NCI-H526 treated with DMSO at 0.1 percent for 48 hours (cell line): ENCODE measurements at regions not wholly inside any gene's neighbourhood (a gene's known extent, or its start where the extent isn't known, plus 50 kb on each side); places are given as distances from the start of the nearest gene placed in this dataset.

Source experiments
- DNase-seq: peaks from one replicate; lab custom pipeline; 2025; lab: John Stamatoyannopoulos, UW

- DNase-seq, result no peak
These were observed 505.5 kb downstream of the GALR1 start for GRCh38 chr18:77755187-77755586.

- no peak for DNase-seq
These were observed 511.7 kb downstream of the GALR1 start for GRCh38 chr18:77761332-77761731.

GRCh38 chr18:77762014-77762413 lies 512.4 kb downstream of the GALR1 start:
- no peak for DNase-seq

DNA sequence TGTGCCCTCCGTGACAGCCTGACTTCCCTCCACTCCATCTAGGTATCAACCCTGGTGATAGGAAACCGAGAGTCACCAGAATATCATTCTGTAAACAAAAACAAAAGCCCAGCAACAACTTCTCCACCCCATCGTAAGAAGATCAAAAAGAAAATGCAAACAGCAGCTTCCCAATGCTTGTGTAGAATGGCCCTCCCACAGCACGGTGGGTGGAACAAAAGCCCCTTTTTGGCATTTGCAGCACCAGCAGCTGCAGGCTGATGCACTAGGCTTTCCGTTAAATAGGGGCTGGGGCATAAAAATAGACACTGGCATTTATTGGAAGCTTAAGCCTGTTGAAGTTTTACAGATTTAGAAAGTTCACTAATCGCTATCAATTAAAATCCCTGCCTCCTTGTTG lies 513.0 kb downstream of the GALR1 start:
- no peak for DNase-seq

GRCh38 chr18:77763530-77764145 lies 514.0 kb downstream of the GALR1 start:
- DNase-seq, result no peak

DNA sequence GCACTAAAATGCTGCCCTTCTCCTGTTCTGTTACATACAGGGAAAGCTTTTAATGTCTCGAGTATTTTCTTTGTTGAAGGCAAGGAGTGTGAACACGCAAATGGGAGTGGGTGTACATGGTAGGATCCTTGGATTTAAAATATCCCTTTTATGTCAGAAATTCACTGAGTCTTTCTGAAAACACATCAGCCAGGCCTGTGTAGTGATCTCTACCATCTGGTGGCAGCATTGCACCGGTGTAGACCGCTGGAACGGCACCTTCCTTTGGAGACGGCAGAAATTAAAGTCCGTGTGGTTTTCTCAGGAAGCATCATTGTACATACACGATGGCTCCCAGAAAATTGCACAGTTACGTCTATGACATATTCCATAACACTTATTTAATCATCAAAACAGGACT lies 515.8 kb downstream of the GALR1 start:
- DNase-seq, result peak; percentile 13

- DNase-seq, result no peak
These were observed 516.8 kb downstream of the GALR1 start for GRCh38 chr18:77766421-77766820.

GRCh38 chr18:77772177-77772576 lies 522.5 kb downstream of the GALR1 start:
- no peak for DNase-seq

DNA sequence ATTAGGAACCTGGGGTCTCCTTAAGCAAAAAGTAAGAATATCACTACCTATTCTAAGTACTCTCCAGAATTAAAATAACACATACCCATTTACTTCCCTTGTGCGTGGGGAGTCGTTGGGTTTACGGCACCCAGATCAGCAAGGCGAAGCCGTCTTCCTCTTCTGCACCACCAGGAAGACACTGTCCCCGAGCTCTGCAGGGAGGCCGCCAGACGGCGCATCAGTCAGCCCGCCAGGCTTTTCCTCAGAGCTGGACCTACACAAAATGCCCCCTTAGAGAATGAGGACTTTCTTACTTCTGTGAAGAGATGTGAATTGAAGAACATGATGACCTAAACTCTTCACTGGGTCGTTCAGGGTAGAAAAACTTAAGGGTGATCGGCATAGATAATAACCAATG lies 526.5 kb downstream of the GALR1 start:
- DNase-seq, result no peak

DNA sequence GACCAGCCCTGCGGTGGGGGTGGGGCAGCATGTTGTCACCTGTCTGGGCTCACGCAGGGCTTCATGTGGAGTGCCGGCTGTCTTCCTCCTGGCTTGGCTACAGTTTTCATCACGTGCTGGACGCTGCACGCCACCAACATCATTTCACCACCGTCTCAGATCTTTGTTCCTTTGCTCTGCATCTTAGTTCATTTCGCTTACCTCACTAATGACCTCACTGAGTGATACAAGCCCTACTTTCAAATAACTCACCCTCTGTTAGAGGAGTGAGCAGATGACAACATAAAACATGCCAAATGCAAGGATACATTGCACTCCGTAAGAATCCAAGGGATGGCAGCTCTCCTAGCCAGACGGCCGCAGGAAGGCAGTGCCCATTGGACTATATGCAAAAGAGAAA lies 527.5 kb downstream of the GALR1 start:
- no peak for DNase-seq

DNA sequence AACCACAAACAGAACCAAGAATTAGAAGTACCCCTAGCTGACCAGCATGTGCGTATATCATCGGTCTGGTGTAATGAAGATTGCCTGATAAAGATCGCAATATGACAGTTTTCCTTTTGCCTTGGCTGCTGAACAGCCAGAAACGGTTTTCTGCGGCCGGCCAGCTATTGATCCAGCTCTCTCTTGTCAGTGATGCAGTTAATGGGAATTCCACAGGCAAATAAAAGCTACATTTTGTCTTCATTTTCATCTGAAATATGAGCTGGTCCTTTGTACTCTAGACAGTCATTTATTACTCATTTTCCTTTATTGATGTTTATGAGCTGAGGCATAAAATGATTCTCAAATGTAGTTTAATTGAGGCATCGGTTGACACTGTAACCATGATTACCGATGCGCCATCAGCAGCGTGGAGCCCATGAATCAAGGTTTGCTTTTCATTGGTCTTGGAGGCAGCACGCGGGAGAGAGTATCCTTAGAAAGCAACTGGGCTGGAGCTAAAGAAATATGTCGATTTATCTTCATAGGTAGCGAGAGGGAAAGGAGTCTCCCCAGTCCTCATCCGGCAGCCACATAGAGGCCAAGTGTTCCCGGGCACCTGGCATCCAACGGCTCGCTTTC lies 535.2 kb downstream of the GALR1 start:
- no peak for DNase-seq

- no peak for DNase-seq
These were observed 535.8 kb downstream of the GALR1 start for GRCh38 chr18:77785415-77785975.

GRCh38 chr18:77803024-77803423 lies 553.4 kb downstream of the GALR1 start:
- DNase-seq, result no peak

GRCh38 chr18:77804382-77804781 lies 554.7 kb downstream of the GALR1 start:
- DNase-seq, result no peak

DNA sequence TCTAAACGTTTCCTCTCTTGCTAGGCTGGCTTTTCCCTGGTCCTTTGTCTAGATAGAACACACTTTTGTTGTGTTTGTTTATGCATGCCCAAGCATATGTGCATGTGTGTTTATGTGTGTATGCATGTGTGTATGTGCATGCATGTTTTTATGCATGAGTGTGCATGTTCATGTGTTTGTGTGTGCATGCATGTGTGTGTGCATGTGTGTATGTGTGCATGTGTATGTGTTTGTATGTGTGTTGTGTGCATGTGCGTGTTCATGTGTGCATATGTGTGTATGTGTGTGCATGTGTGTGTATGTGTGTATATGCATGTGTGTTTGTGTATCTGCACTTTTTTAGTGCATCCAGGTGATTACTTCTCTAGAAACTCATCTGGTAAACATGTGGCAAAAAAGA lies 558.0 kb downstream of the GALR1 start:
- no peak for DNase-seq

- DNase-seq, result no peak
These were observed 561.9 kb downstream of the GALR1 start for GRCh38 chr18:77811503-77811902.

- DNase-seq, result no peak
These were observed 566.2 kb downstream of the GALR1 start for GRCh38 chr18:77815666-77816338.

GRCh38 chr18:77818328-77818727 lies 568.7 kb downstream of the GALR1 start:
- no peak for DNase-seq

- no peak for DNase-seq
These were observed 570.8 kb downstream of the GALR1 start for GRCh38 chr18:77820472-77820871.

GRCh38 chr18:77821892-77822291 lies 572.2 kb downstream of the GALR1 start:
- DNase-seq, result no peak

DNA sequence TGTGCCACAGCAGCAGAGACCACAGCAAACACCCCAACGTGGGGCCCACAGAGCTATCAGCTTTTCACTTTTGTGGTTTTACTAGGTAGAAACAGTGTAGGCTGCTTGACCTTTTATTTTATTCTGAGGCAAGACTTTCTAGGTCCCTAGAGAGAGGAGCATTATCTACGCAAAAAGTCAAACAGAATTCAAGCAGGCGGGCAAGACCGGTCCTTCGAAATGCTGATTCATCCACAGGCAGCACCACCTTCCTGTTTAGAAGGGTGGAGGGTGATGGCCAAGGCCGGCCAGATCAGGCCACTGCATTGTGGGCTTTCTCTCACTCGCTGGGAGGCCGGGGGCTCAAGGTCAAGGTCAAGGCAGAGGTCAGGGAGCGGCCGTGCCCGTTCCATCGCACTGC lies 573.0 kb downstream of the GALR1 start:
- no peak for DNase-seq

GRCh38 chr18:77833807-77834206 lies 584.2 kb downstream of the GALR1 start:
- no peak for DNase-seq

- DNase-seq, result no peak
These were observed 602.2 kb downstream of the GALR1 start for GRCh38 chr18:77851802-77852201.
